GM23338 (cell line): ENCODE measurements at regions not wholly inside any gene's neighbourhood (a gene's known extent, or its start where the extent isn't known, plus 50 kb on each side); places are given as distances from the start of the nearest gene placed in this dataset.

Source experiments
- ATAC-seq: fragments of 200-7000 bp; cut with Tn5 transposase; 3 replicates; pipeline ENCODE4 v1.9.1; 2020
- DNase-seq: peaks from one replicate; pipeline ENCODE4 v3.0.0-alpha.2; 2015; ENCODE audit warnings: low spot score
- H2AFZ ChIP-seq: fragments of 200-600 bp; sonication (generic); 2 replicates; pipeline ENCODE4 v1.8.0; 2016; ENCODE audit warnings: antibody characterized with exemption, mild to moderate bottlenecking, moderate library complexity
- H3F3A ChIP-seq: fragments of 200-600 bp; sonication (generic); replicated peaks from 2 replicates; pipeline ENCODE4 v1.8.0; 2017; ENCODE audit warnings: antibody characterized with exemption, mixed run types, low read depth
- H3K27ac ChIP-seq: fragments of 200-600 bp; sonication (generic); 2 replicates; pipeline ENCODE4 v1.6.1; 2016; ENCODE audit warnings: low read depth
- H3K27me3 ChIP-seq: fragments of 200-600 bp; sonication (generic); 2 replicates; pipeline ENCODE4 v1.8.0; 2016; ENCODE audit warnings: mild to moderate bottlenecking, mixed run types, moderate library complexity; ENCODE audit not compliant: insufficient read depth
- H3K36me3 ChIP-seq: fragments of 200-600 bp; sonication (generic); 2 replicates; pipeline ENCODE4 v1.8.0; 2016; ENCODE audit warnings: mild to moderate bottlenecking; ENCODE audit not compliant: insufficient read depth
- H3K4me1 ChIP-seq: fragments of 200-600 bp; sonication (generic); 2 replicates; pipeline ENCODE4 v1.8.0; 2016; ENCODE audit warnings: mild to moderate bottlenecking, moderate library complexity; ENCODE audit not compliant: insufficient read depth
- H3K4me2 ChIP-seq: fragments of 200-600 bp; sonication (generic); 2 replicates; pipeline ENCODE4 v1.7.1; 2017; ENCODE audit warnings: mixed run types
- H3K4me3 ChIP-seq: fragments of 200-600 bp; sonication (generic); 2 replicates; pipeline ENCODE4 v1.6.1; 2016; ENCODE audit warnings: mixed run types
- H3K79me2 ChIP-seq: fragments of 200-600 bp; sonication (generic); replicated peaks from 2 replicates; pipeline ENCODE4 v1.8.0; 2017; ENCODE audit warnings: mild to moderate bottlenecking; ENCODE audit not compliant: insufficient read depth
- H3K9me2 ChIP-seq: fragments of 200-600 bp; sonication (generic); 2 replicates; pipeline ENCODE4 v1.8.0; 2017; ENCODE audit not compliant: insufficient read depth
- H4K20me1 ChIP-seq: fragments of 200-600 bp; sonication (generic); replicated peaks from 2 replicates; pipeline ENCODE4 v1.8.0; 2017; ENCODE audit warnings: mild to moderate bottlenecking; ENCODE audit not compliant: insufficient read depth
- H3K27ac Mint-ChIP-seq: 2 replicates; pipeline ENCODE4 v1.8.0; 2020; ENCODE audit warnings: inconsistent platforms, mild to moderate bottlenecking, moderate library complexity, mixed read lengths
- H3K27me3 Mint-ChIP-seq: 3 replicates; pipeline ENCODE4 v1.8.0; 2022; ENCODE audit warnings: low read depth, mild to moderate bottlenecking, moderate library complexity, mixed read lengths, inconsistent platforms; ENCODE audit not compliant: insufficient read depth, poor library complexity
- H3K36me3 Mint-ChIP-seq: 3 replicates; pipeline ENCODE4 v1.8.0; 2021; ENCODE audit warnings: low read depth, mild to moderate bottlenecking, inconsistent platforms, moderate library complexity, mixed read lengths
- H3K4me1 Mint-ChIP-seq: 3 replicates; pipeline ENCODE4 v1.8.0; 2020; ENCODE audit warnings: mild to moderate bottlenecking, inconsistent platforms, mixed read lengths
- H3K4me3 Mint-ChIP-seq: 3 replicates; pipeline ENCODE4 v1.8.0; 2021; ENCODE audit warnings: moderate library complexity, mild to moderate bottlenecking, inconsistent platforms, mixed read lengths
- H3K9me3 Mint-ChIP-seq: 3 replicates; pipeline ENCODE4 v1.8.0; 2020; ENCODE audit warnings: moderate library complexity, mild to moderate bottlenecking, inconsistent platforms, mixed read lengths
- CREB1 ChIP-seq: fragments of 250-450 bp; sonication (Bioruptor Pico); IDR thresholded peaks from 2 replicates; pipeline ENCODE4 v1.5.0; 2020; ENCODE audit warnings: low read depth, mild to moderate bottlenecking, moderate library complexity
- CTCF ChIP-seq, 2 experiments: fragments of 200-600 bp in 1 of 2; sonication (generic) in 1 of 2; conservative IDR thresholded peaks; 2 replicates each; pipeline versions ENCODE4 v1.5.1 to v1.6.1; 2016 to 2017; ENCODE audit warnings: antibody characterized with exemption in 2 of 2, low read depth in 2 of 2, mild to moderate bottlenecking in 2 of 2, moderate library complexity in 1 of 2
- EZH2 ChIP-seq: fragments of 200-600 bp; sonication (generic); IDR thresholded peaks from one replicate; pipeline ENCODE4 v1.8.0; 2017; ENCODE audit warnings: antibody characterized with exemption, mild to moderate bottlenecking, low read depth; ENCODE audit not compliant: unreplicated experiment
- EZH2phosphoT487 ChIP-seq: fragments of 200-600 bp; sonication (generic); IDR thresholded peaks from one replicate; pipeline ENCODE4 v1.8.1; 2018; ENCODE audit warnings: antibody characterized with exemption; ENCODE audit not compliant: unreplicated experiment
- NANOG ChIP-seq: IDR thresholded peaks from 2 replicates; pipeline ENCODE4 v1.6.1; 2016; ENCODE audit warnings: antibody characterized with exemption, borderline replicate concordance
- POLR2AphosphoS5 ChIP-seq: IDR thresholded peaks from 2 replicates; pipeline ENCODE4 v1.6.1; 2016; ENCODE audit warnings: antibody characterized with exemption, low read depth
- REST ChIP-seq: IDR thresholded peaks from one replicate; pipeline ENCODE4 v1.6.1; 2018; ENCODE audit warnings: antibody characterized with exemption; ENCODE audit not compliant: unreplicated experiment
- STAT1 ChIP-seq: IDR thresholded peaks from one replicate; pipeline ENCODE4 v1.6.1; 2016; ENCODE audit warnings: antibody characterized with exemption; ENCODE audit not compliant: unreplicated experiment
- ZNF114 ChIP-seq: fragments of 250-450 bp; sonication (Bioruptor Pico); IDR thresholded peaks from 2 replicates; pipeline ENCODE4 v1.5.0; 2020; ENCODE audit warnings: mild to moderate bottlenecking, moderate library complexity
- ZNF331 ChIP-seq: fragments of 250-450 bp; sonication (Bioruptor Pico); IDR thresholded peaks from 2 replicates; pipeline ENCODE4 v1.5.0; 2020; ENCODE audit warnings: low read depth, mild to moderate bottlenecking, moderate library complexity

GRCh38 chr16:66258916-66259845 lies 107.3 kb upstream of the CDH5 start:
- H3K27me3 ChIP-seq = no peaks in the 10 kb centered on the region
- no peaks in the 10 kb centered on the region for H3K79me2 ChIP-seq
- H3K4me2 ChIP-seq = no peak overlapping the region
- ATAC-seq (no peak), DNase-seq (no peak)
- H3K27ac ChIP-seq = no peak overlapping the region
- Mint-ChIP-seq H3K36me3 (no peaks in the 10 kb centered on the region), H3K27ac (no peak overlapping the region), H3K9me3 (no peaks in the 10 kb centered on the region), H3K4me1 (no peaks in the 10 kb centered on the region), H3K4me3 (no peak overlapping the region), H3K27me3 (peaks cover 6% of the 10 kb centered on the region)
- H3K4me3 ChIP-seq = no peak overlapping the region
- no peaks in the 10 kb centered on the region for H4K20me1 ChIP-seq
- H3K4me1 ChIP-seq = no peaks in the 10 kb centered on the region
- TF ChIP-seq CTCF (conservative IDR thresholded peaks at IDR 0.05; ENCODE audit: low read depth in 2 of 2) (no peak), CREB1 (CRISPR knock-in tag) (no peak), ZNF331 (CRISPR knock-in tag) (no peak), EZH2phosphoT487 (no peak), STAT1 (no peak), EZH2 (no peak), NANOG (no peak), ZNF114 (CRISPR knock-in tag) (no peak), REST (no peak), POLR2AphosphoS5 (no peak)
- no peak overlapping the region for H2AFZ ChIP-seq
- no peaks in the 10 kb centered on the region for H3K9me2 ChIP-seq
- no peaks in the 10 kb centered on the region for H3K36me3 ChIP-seq
- H3F3A ChIP-seq = no peaks in the 10 kb centered on the region
